ENCODE measurements at regions not wholly inside any gene's neighbourhood (a gene's known extent, or its start where the extent isn't known, plus 50 kb on each side); places are given as distances from the start of the nearest gene placed in this dataset.

DNA sequence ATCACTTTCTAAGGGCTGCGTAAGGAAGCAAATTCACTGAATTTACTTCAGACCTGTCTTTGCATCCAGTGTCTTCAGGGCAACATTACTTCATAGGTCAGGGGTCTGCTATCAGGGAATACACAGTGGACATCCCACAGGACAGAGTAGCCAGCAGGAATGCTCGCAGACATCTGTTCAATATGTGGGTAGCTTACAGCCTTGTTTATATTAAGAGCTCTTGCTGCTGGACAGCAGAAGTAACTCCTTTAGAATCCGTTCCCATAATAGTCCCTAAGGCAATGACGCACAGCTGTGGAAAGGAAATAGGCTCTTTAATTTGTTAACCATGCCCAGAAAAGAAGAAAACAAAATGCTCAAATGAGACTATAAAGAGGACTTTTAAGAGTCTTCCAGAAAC lies 198.7 kb downstream of the MOXD1 start:
- TF ChIP-seq, protein P1, sequence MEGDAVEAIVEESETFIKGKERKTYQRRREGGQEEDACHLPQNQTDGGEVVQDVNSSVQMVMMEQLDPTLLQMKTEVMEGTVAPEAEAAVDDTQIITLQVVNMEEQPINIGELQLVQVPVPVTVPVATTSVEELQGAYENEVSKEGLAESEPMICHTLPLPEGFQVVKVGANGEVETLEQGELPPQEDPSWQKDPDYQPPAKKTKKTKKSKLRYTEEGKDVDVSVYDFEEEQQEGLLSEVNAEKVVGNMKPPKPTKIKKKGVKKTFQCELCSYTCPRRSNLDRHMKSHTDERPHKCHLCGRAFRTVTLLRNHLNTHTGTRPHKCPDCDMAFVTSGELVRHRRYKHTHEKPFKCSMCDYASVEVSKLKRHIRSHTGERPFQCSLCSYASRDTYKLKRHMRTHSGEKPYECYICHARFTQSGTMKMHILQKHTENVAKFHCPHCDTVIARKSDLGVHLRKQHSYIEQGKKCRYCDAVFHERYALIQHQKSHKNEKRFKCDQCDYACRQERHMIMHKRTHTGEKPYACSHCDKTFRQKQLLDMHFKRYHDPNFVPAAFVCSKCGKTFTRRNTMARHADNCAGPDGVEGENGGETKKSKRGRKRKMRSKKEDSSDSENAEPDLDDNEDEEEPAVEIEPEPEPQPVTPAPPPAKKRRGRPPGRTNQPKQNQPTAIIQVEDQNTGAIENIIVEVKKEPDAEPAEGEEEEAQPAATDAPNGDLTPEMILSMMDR (conservative IDR thresholded peaks at IDR 0.05; ENCODE audit: low read length) = no peak
- no peak for TF ChIP-seq EZH2phosphoT487 (IDR thresholded peaks at IDR 0.05; ENCODE audit: borderline replicate concordance, low read depth, low read length)
